H1 (cell line): ENCODE measurements at regions not wholly inside any gene's neighbourhood (a gene's known extent, or its start where the extent isn't known, plus 50 kb on each side); places are given as distances from the start of the nearest gene placed in this dataset.

Experiments
- CHD1 ChIP-seq: IDR thresholded peaks from 2 replicates; pipeline ENCODE4 v1.6.1; 2012; ENCODE audit warnings: low read depth, low read length, improper control_type of control experiment

DNA sequence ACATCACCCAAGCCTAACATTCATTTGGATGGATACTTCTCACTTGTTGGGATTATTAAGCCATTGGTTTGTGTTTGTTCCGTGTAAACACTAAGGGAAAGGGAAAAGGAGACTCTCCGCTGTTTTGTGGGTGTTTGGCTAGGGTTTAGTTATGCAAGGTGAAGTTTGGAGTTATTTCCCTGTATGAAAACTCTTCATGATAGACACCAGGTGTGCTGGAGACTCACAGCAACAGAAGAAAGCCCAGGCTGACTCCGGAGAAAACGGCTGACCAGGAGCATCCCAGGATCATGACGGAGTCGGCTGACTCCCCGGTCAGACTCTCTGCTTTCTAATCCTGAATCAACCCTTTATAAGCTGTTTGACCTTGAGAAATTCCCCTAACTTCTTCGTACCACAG lies 94.1 kb upstream of the KLF6 start (continued):
- no peak for TF ChIP-seq CHD1
